ENCODE measurements at regions not wholly inside any gene's neighbourhood (a gene's known extent, or its start where the extent isn't known, plus 50 kb on each side); places are given as distances from the start of the nearest gene placed in this dataset.

DNA sequence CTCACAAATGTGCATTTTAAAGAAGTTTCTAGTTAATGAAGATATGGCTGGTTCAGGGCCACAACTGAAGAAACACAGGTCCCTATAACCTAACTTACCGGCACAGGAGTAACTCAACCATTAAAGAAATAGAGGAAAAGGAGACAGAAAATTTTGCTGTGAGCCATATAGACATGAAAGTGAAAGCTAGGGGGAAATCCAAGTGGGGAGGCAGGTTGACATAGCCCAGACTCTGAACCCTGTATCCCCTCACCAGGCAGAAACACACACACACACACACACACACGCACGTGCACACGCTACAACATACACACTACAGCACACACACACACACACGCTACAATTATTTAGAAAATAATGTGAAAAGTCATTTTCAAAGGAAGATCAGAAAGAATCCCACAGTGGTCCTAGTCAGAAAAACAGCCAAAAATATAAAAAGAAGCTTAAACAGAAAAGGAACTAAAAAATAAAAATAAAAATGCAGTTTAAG lies 856.4 kb upstream of the CDH6 start (continued):
- TF ChIP-seq, protein P1, sequence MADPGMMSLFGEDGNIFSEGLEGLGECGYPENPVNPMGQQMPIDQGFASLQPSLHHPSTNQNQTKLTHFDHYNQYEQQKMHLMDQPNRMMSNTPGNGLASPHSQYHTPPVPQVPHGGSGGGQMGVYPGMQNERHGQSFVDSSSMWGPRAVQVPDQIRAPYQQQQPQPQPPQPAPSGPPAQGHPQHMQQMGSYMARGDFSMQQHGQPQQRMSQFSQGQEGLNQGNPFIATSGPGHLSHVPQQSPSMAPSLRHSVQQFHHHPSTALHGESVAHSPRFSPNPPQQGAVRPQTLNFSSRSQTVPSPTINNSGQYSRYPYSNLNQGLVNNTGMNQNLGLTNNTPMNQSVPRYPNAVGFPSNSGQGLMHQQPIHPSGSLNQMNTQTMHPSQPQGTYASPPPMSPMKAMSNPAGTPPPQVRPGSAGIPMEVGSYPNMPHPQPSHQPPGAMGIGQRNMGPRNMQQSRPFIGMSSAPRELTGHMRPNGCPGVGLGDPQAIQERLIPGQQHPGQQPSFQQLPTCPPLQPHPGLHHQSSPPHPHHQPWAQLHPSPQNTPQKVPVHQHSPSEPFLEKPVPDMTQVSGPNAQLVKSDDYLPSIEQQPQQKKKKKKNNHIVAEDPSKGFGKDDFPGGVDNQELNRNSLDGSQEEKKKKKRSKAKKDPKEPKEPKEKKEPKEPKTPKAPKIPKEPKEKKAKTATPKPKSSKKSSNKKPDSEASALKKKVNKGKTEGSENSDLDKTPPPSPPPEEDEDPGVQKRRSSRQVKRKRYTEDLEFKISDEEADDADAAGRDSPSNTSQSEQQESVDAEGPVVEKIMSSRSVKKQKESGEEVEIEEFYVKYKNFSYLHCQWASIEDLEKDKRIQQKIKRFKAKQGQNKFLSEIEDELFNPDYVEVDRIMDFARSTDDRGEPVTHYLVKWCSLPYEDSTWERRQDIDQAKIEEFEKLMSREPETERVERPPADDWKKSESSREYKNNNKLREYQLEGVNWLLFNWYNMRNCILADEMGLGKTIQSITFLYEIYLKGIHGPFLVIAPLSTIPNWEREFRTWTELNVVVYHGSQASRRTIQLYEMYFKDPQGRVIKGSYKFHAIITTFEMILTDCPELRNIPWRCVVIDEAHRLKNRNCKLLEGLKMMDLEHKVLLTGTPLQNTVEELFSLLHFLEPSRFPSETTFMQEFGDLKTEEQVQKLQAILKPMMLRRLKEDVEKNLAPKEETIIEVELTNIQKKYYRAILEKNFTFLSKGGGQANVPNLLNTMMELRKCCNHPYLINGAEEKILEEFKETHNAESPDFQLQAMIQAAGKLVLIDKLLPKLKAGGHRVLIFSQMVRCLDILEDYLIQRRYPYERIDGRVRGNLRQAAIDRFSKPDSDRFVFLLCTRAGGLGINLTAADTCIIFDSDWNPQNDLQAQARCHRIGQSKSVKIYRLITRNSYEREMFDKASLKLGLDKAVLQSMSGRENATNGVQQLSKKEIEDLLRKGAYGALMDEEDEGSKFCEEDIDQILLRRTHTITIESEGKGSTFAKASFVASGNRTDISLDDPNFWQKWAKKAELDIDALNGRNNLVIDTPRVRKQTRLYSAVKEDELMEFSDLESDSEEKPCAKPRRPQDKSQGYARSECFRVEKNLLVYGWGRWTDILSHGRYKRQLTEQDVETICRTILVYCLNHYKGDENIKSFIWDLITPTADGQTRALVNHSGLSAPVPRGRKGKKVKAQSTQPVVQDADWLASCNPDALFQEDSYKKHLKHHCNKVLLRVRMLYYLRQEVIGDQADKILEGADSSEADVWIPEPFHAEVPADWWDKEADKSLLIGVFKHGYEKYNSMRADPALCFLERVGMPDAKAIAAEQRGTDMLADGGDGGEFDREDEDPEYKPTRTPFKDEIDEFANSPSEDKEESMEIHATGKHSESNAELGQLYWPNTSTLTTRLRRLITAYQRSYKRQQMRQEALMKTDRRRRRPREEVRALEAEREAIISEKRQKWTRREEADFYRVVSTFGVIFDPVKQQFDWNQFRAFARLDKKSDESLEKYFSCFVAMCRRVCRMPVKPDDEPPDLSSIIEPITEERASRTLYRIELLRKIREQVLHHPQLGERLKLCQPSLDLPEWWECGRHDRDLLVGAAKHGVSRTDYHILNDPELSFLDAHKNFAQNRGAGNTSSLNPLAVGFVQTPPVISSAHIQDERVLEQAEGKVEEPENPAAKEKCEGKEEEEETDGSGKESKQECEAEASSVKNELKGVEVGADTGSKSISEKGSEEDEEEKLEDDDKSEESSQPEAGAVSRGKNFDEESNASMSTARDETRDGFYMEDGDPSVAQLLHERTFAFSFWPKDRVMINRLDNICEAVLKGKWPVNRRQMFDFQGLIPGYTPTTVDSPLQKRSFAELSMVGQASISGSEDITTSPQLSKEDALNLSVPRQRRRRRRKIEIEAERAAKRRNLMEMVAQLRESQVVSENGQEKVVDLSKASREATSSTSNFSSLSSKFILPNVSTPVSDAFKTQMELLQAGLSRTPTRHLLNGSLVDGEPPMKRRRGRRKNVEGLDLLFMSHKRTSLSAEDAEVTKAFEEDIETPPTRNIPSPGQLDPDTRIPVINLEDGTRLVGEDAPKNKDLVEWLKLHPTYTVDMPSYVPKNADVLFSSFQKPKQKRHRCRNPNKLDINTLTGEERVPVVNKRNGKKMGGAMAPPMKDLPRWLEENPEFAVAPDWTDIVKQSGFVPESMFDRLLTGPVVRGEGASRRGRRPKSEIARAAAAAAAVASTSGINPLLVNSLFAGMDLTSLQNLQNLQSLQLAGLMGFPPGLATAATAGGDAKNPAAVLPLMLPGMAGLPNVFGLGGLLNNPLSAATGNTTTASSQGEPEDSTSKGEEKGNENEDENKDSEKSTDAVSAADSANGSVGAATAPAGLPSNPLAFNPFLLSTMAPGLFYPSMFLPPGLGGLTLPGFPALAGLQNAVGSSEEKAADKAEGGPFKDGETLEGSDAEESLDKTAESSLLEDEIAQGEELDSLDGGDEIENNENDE (IDR thresholded peaks at IDR 0.05; ENCODE audit: insufficient replicate concordance, low read length): no peak
- TF ChIP-seq, protein P2, sequence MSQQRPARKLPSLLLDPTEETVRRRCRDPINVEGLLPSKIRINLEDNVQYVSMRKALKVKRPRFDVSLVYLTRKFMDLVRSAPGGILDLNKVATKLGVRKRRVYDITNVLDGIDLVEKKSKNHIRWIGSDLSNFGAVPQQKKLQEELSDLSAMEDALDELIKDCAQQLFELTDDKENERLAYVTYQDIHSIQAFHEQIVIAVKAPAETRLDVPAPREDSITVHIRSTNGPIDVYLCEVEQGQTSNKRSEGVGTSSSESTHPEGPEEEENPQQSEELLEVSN (IDR thresholded peaks at IDR 0.05): no peak
- TF ChIP-seq CTBP2 (IDR thresholded peaks at IDR 0.05; ENCODE audit: borderline replicate concordance, insufficient read depth, insufficient read length, low read length) (no peak), SP2 (IDR thresholded peaks at IDR 0.05; ENCODE audit: low read length) (no peak), EP300 (IDR thresholded peaks at IDR 0.05; ENCODE audit: borderline replicate concordance in 1 of 2, low read depth in 2 of 2, low read length in 2 of 2) (no peak)
- TF ChIP-seq, protein P3, sequence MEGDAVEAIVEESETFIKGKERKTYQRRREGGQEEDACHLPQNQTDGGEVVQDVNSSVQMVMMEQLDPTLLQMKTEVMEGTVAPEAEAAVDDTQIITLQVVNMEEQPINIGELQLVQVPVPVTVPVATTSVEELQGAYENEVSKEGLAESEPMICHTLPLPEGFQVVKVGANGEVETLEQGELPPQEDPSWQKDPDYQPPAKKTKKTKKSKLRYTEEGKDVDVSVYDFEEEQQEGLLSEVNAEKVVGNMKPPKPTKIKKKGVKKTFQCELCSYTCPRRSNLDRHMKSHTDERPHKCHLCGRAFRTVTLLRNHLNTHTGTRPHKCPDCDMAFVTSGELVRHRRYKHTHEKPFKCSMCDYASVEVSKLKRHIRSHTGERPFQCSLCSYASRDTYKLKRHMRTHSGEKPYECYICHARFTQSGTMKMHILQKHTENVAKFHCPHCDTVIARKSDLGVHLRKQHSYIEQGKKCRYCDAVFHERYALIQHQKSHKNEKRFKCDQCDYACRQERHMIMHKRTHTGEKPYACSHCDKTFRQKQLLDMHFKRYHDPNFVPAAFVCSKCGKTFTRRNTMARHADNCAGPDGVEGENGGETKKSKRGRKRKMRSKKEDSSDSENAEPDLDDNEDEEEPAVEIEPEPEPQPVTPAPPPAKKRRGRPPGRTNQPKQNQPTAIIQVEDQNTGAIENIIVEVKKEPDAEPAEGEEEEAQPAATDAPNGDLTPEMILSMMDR (IDR thresholded peaks at IDR 0.05; ENCODE audit: control extremely low read depth in 1 of 3, insufficient read depth in 1 of 3, low read depth in 1 of 3, low read length in 3 of 3): no peak
- TF ChIP-seq, protein P4, sequence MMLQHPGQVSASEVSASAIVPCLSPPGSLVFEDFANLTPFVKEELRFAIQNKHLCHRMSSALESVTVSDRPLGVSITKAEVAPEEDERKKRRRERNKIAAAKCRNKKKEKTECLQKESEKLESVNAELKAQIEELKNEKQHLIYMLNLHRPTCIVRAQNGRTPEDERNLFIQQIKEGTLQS (IDR thresholded peaks at IDR 0.05; ENCODE audit: insufficient read depth, low read depth, low read length): no peak

All from H1 (cell line).